ENCODE measurements at regions not wholly inside any gene's neighbourhood (a gene's known extent, or its start where the extent isn't known, plus 50 kb on each side); places are given as distances from the start of the nearest gene placed in this dataset.

- Histone ChIP-seq H3K4me1 (ENCODE audit: low read depth, poor library complexity, severe bottlenecking) (no peaks in the 10 kb centered on the region), H3K4me3 (IDR thresholded peaks at IDR 0.05; ENCODE audit: insufficient read depth, low read depth, low read length) (no peak overlapping the region), H3K36me3 (ENCODE audit: insufficient read depth) (no peaks in the 10 kb centered on the region), H3K79me2 (ENCODE audit: insufficient read depth, low read depth) (no peaks in the 10 kb centered on the region), H4K20me1 (ENCODE audit: insufficient read depth) (no peaks in the 10 kb centered on the region), H3K4me2 (no peak overlapping the region), H3K27ac (no peak overlapping the region), H3K27me3 (ENCODE audit: insufficient read depth, low read depth) (no peaks in the 10 kb centered on the region; the same call in 1 of the 2 replicates), H2AFZ (ENCODE audit: low read depth) (no peak overlapping the region), H3K9ac (no peak overlapping the region)
- TF ChIP-seq CTCF (conservative IDR thresholded peaks at IDR 0.05; ENCODE audit: low read depth, low read length), result no peak
Measured at GRCh38 chr5:2007878-2008501, 125.3 kb upstream of the IRX4 start.

GRCh38 chr5:2007496-2007877 lies 124.8 kb upstream of the IRX4 start:
- no peak overlapping the region for H3K27ac ChIP-seq
- TF ChIP-seq CTCF (conservative IDR thresholded peaks at IDR 0.05; ENCODE audit: low read depth, low read length), result no peak
- no peaks in the 10 kb centered on the region for H3K4me1 ChIP-seq (ENCODE audit: low read depth, poor library complexity, severe bottlenecking)
- H4K20me1 ChIP-seq (ENCODE audit: insufficient read depth), result no peaks in the 10 kb centered on the region
- H3K4me2 ChIP-seq, result no peak overlapping the region
- peaks cover 2% of the 10 kb centered on the region; the same call in 1 of the 2 replicates for H3K27me3 ChIP-seq (ENCODE audit: insufficient read depth, low read depth)
- H2AFZ ChIP-seq (ENCODE audit: low read depth), result no peak overlapping the region
- H3K36me3 ChIP-seq (ENCODE audit: insufficient read depth), result no peaks in the 10 kb centered on the region
- no peak overlapping the region for H3K4me3 ChIP-seq (IDR thresholded peaks at IDR 0.05; ENCODE audit: insufficient read depth, low read depth, low read length)
- H3K9ac ChIP-seq, result no peak overlapping the region
- H3K79me2 ChIP-seq (ENCODE audit: insufficient read depth, low read depth), result no peaks in the 10 kb centered on the region

GRCh38 chr5:2006971-2007291 lies 124.2 kb upstream of the IRX4 start:
- Histone ChIP-seq H3K27me3 (ENCODE audit: insufficient read depth, low read depth) (peaks cover 7% of the 10 kb centered on the region; the same call in 1 of the 2 replicates), H3K4me1 (ENCODE audit: low read depth, poor library complexity, severe bottlenecking) (no peaks in the 10 kb centered on the region), H2AFZ (ENCODE audit: low read depth) (no peak overlapping the region), H4K20me1 (ENCODE audit: insufficient read depth) (no peaks in the 10 kb centered on the region), H3K36me3 (ENCODE audit: insufficient read depth) (no peaks in the 10 kb centered on the region), H3K4me3 (IDR thresholded peaks at IDR 0.05; ENCODE audit: insufficient read depth, low read depth, low read length) (no peak overlapping the region), H3K27ac (no peak overlapping the region), H3K4me2 (no peak overlapping the region), H3K9ac (no peak overlapping the region), H3K79me2 (ENCODE audit: insufficient read depth, low read depth) (no peaks in the 10 kb centered on the region)
- TF ChIP-seq CTCF (conservative IDR thresholded peaks at IDR 0.05; ENCODE audit: low read depth, low read length), result no peak

- TF ChIP-seq CTCF (conservative IDR thresholded peaks at IDR 0.05; ENCODE audit: low read depth, low read length), result no peak
- H3K27ac ChIP-seq, result no peak overlapping the region
- H3K79me2 ChIP-seq (ENCODE audit: insufficient read depth, low read depth), result no peaks in the 10 kb centered on the region
- no peaks in the 10 kb centered on the region for H3K36me3 ChIP-seq (ENCODE audit: insufficient read depth)
- no peak overlapping the region for H3K9ac ChIP-seq
- H3K4me3 ChIP-seq (IDR thresholded peaks at IDR 0.05; ENCODE audit: insufficient read depth, low read depth, low read length), result no peak overlapping the region
- no peak overlapping the region for H3K4me2 ChIP-seq
- H4K20me1 ChIP-seq (ENCODE audit: insufficient read depth), result no peaks in the 10 kb centered on the region
- no peaks in the 10 kb centered on the region for H3K4me1 ChIP-seq (ENCODE audit: low read depth, poor library complexity, severe bottlenecking)
- H2AFZ ChIP-seq (ENCODE audit: low read depth), result no peak overlapping the region
- peaks cover 9% of the 10 kb centered on the region; the same call in 1 of the 2 replicates for H3K27me3 ChIP-seq (ENCODE audit: insufficient read depth, low read depth)
Measured at GRCh38 chr5:2006193-2006970, 123.7 kb upstream of the IRX4 start.

All from KMS-11 (cell line).